Activated T-cell treated with anti-CD3 and anti-CD28 coated beads, Interleukin-2, amount 50 U/mL, for 24 hours (primary cell): ENCODE measurements at regions not wholly inside any gene's neighbourhood (a gene's known extent, or its start where the extent isn't known, plus 50 kb on each side); places are given as distances from the start of the nearest gene placed in this dataset.

ENCODE experiments used
- DNase-seq: peaks from one replicate; pipeline ENCODE4 v3.0.0-alpha.2; 2020
- H3K27ac Mint-ChIP-seq: 2 replicates; pipeline ENCODE4 v1.8.0; 2020; ENCODE audit warnings: mild to moderate bottlenecking, mixed read lengths
- H3K27me3 Mint-ChIP-seq: 2 replicates; pipeline ENCODE4 v1.8.0; 2020; ENCODE audit warnings: mixed read lengths
- H3K36me3 Mint-ChIP-seq: 2 replicates; pipeline ENCODE4 v1.8.0; 2020; ENCODE audit warnings: low read depth, mixed read lengths
- H3K4me1 Mint-ChIP-seq: 2 replicates; pipeline ENCODE4 v1.8.0; 2020; ENCODE audit warnings: low read depth, mixed read lengths
- H3K4me3 Mint-ChIP-seq: 2 replicates; pipeline ENCODE4 v1.8.0; 2020; ENCODE audit warnings: mild to moderate bottlenecking, moderate library complexity, mixed read lengths
- H3K9me3 Mint-ChIP-seq: 2 replicates; pipeline ENCODE4 v1.8.0; 2020; ENCODE audit warnings: mixed read lengths

DNA sequence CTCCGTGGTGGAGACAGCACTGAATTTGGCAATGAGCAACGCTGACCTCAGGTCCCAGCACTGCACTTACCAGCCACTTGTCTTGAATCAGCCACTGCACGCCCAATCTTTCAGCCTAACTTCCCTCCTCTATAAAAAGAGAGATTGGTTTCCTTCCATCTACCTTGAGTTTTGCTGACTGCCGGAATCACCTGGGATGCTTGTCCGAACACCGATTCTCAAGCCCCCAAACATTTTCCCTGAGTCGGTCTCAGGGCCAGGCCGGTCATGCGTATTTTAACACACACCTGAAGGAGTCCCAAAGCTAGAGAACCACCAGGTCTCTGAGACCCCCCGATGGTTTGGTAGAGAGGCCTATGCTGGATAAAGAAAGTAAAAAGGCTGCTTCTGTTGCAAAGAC, 131.5 kb downstream of the SPATA19 start:
- Mint-ChIP-seq H3K27me3 (peaks cover 2% of the 10 kb centered on the region), H3K9me3 (no peaks in the 10 kb centered on the region), H3K36me3 (no peaks in the 10 kb centered on the region), H3K4me1 (no peaks in the 10 kb centered on the region), H3K4me3 (no peak overlapping the region), H3K27ac (no peak overlapping the region)
- no peak for DNase-seq

DNA sequence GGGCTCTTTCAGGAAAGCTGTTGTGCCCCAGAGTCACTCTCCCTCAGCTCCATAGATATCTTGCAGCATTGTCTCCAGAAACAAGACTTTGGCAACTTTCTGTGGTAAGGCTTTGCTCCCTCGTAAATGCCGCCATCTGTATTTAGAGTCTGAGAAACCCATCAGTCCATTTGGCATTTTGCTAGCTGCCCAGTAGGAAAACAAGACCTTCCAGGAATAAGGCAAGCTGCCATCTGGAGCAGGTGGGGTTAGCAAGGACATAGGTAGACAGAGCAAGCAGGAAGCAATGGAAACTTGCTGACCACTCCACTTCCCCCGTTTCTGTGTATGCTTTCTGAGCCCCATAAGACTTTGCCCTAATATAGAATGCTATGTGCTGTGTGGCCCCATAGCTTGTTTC, 131.9 kb downstream of the SPATA19 start:
- Mint-ChIP-seq H3K27ac (no peak overlapping the region), H3K4me1 (no peaks in the 10 kb centered on the region), H3K27me3 (peaks cover 2% of the 10 kb centered on the region), H3K4me3 (no peak overlapping the region), H3K36me3 (no peaks in the 10 kb centered on the region), H3K9me3 (no peaks in the 10 kb centered on the region)
- DNase-seq: no peak

DNA sequence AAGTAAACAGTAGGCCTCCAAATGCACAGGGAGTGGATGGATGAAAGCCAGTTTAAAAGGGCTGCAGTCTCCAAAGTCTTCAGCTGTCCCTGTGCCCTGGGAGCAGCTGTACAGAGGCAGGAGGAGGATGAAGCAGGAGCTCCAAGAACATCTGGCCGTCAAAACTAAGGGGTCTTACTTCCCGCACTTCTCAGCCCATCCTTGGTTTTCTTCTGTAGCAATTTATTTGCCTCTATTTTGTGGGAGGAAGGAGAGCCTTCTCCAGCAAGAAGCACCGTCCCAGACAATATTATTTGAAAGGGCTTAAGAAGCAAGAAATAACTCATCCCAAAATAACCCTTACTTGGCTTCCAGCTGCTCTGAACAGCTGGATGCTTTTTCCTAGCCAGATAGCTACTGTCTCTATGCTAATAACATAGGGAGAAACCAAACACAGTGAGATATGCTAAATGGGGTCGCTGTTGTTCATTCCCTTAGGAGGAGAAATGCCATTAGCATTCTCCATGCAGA, 133.2 kb downstream of the SPATA19 start:
- Mint-ChIP-seq H3K36me3 (no peaks in the 10 kb centered on the region), H3K9me3 (no peaks in the 10 kb centered on the region), H3K4me1 (no peaks in the 10 kb centered on the region), H3K4me3 (no peak overlapping the region), H3K27ac (no peak overlapping the region), H3K27me3 (peaks cover 2% of the 10 kb centered on the region)
- DNase-seq: no peak

DNA sequence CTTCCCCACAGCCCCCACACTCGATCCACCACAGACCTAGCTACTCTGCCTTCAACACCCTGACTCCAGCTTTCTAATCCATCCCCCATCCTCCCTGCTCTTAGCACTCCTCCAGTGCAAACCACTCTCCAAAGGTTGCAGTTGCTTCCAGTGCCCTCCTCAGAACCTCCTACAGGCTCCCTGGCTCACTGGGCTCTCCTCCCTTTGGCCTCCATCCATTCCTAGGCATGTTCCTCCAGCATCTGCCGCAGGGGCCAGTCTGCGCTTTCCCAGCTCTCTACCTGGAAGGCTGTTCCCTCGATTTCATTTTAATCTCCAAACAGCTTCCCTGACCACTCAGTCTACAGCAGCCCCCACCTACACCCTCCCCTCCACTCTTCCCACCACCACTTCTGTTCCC, 133.8 kb downstream of the SPATA19 start:
- no peak for DNase-seq
- no peaks in the 10 kb centered on the region for H3K36me3 Mint-ChIP-seq
- peaks cover 2% of the 10 kb centered on the region for H3K27me3 Mint-ChIP-seq
- H3K4me1 Mint-ChIP-seq: no peaks in the 10 kb centered on the region
- H3K9me3 Mint-ChIP-seq: no peaks in the 10 kb centered on the region
- H3K27ac Mint-ChIP-seq: no peak overlapping the region
- no peak overlapping the region for H3K4me3 Mint-ChIP-seq

DNA sequence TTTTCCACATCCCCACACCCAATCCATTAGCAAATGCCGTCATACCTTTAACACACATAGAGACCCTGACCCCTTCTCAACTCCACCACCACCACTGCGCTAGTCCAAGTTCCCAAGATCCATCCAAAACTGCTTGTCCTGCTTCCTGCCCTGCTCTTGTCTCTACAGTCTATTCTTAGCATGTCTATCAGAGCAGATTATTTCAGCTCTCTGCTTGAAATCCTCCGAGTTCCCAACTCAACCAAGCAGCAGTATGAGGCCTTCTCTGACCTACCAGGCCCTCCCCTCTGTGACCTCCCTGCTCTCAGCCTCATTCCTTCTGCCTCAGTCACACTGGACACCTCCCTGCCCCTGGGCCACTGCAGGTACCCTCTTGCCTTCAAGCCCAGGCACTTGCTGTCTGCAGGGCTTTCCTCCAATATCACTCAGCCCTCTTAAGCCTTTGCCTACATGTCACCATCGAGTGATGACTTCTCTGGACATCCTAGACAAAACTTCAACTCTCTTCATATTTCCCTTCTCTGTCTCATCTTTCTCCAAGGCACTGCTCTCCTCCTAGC, 134.6 kb downstream of the SPATA19 start:
- Mint-ChIP-seq H3K27me3 (peaks cover under 1% of the 10 kb centered on the region), H3K9me3 (no peaks in the 10 kb centered on the region), H3K4me3 (no peak overlapping the region), H3K27ac (no peak overlapping the region), H3K36me3 (no peaks in the 10 kb centered on the region), H3K4me1 (no peaks in the 10 kb centered on the region)
- DNase-seq: no peak

DNA sequence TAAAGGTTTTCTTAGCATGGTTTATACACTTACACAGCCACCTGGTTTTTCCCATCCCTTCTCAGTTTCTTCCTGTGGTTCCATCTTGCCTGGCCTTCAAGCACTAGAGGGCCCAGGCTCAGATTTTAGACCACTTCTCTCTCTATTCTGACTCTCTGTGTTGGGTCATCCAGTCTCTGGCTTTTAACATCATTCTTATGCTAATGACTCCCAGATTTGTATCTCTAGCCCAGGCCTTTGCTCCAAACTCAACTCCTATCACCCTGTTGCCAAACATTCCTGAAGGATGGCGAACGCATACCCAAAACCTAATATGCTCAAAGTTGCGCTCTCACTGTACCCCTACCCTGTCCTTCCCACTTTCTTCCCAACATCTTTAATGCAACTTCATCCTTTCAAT, 135.1 kb downstream of the SPATA19 start:
- H3K9me3 Mint-ChIP-seq: no peaks in the 10 kb centered on the region
- H3K27ac Mint-ChIP-seq: no peak overlapping the region
- H3K27me3 Mint-ChIP-seq: no peaks in the 10 kb centered on the region
- H3K4me3 Mint-ChIP-seq: no peak overlapping the region
- H3K36me3 Mint-ChIP-seq: no peaks in the 10 kb centered on the region
- no peaks in the 10 kb centered on the region for H3K4me1 Mint-ChIP-seq
- DNase-seq: no peak

DNA sequence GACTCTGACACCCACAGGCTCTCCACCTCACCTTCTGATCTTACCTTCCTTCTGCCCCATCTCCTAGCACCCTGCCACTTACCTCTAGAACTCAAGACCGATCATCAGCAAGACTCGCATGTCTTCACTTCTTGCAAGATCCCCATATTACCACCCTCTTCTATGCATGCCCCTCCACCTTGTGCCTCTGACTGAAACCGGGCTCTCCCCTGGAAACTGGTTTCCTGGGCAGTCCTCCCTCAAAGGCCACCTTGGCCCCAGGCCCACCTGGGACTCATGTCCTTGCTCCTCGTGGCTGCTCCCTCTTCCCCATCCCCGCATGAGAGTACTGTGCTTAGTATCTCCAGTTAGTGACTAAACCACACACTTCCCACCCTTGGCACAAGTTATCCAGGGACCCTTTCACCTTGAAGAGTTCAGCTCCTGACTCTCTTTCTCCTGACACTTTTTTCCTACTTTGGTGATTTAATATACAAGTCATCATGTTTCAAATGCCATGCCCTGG, 136.7 kb downstream of the SPATA19 start:
- Mint-ChIP-seq H3K27me3 (peaks cover 9% of the 10 kb centered on the region), H3K4me1 (no peaks in the 10 kb centered on the region), H3K9me3 (no peaks in the 10 kb centered on the region), H3K27ac (no peak overlapping the region), H3K36me3 (no peaks in the 10 kb centered on the region), H3K4me3 (no peak overlapping the region)
- no peak for DNase-seq

DNA sequence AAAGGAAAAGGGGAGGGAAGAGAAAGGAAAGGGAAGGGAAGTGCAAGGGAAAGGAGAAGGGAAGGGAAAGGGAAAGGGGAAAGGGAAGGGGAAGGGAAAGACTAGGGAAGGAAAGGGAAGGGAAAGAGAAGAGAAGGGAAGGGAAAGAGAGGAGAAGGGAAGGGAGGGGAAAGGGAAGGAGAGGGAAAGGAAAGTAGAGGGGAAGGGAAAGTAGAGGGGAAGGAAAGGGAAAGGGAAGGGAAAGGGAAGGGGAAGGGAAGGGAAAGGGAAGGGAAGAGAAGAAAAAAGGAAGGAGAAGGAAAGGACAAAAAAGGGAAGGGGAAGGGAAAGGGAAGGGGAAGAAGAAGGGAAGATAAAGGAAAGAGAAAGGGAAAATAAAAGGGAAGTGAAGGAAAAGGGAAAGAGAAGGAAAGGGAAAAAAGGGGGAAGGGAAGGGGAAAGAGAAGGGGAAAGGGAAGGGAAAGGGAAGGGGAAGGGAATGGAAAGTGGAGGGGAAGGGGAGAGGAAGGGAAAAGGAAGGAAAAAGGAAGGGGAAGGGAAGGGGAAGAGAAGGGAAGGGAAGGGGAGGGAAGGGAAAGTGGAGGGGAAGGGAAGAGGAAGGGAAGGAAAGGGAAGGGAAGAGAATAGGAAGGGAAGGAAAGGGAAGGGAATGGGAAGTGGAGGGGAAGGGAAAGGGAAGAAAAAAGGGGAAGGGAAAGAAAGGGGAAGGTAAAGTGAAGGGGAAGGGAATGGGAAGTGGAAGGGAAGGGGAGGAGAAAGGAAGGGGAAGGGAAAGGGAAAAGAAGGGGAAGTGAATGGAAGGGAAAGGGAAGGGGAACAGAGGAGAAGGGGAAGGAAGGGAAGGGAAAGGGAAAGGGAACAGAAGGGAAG, 138.2 kb downstream of the SPATA19 start:
- no peak overlapping the region for H3K27ac Mint-ChIP-seq
- no peak for DNase-seq
- peaks cover 9% of the 10 kb centered on the region for H3K27me3 Mint-ChIP-seq
- H3K4me3 Mint-ChIP-seq: no peak overlapping the region
- H3K4me1 Mint-ChIP-seq: no peaks in the 10 kb centered on the region
- no peaks in the 10 kb centered on the region for H3K9me3 Mint-ChIP-seq
- no peaks in the 10 kb centered on the region for H3K36me3 Mint-ChIP-seq

DNA sequence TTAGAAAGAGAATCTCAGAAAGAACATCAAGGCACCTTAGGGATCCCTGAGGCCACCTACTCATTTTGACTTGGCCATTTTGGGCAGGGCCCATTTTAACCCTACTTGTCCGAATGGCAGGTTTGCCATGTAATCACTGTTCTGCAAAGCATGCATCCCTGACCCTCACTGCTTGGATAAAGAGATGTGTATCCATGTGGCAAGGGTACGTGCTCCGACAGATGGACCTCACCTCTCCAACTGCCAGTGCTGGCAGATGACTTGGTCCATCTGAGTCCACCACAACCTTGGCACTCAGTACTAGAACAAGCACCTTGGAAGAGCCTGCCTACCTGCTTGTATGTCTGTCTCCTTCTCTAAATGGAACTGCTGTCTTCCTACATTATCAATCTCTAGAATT, 139.4 kb downstream of the SPATA19 start:
- H3K27ac Mint-ChIP-seq: no peak overlapping the region
- H3K9me3 Mint-ChIP-seq: no peaks in the 10 kb centered on the region
- no peak overlapping the region for H3K4me3 Mint-ChIP-seq
- H3K27me3 Mint-ChIP-seq: peaks cover 9% of the 10 kb centered on the region
- no peaks in the 10 kb centered on the region for H3K36me3 Mint-ChIP-seq
- no peaks in the 10 kb centered on the region for H3K4me1 Mint-ChIP-seq
- no peak for DNase-seq

DNA sequence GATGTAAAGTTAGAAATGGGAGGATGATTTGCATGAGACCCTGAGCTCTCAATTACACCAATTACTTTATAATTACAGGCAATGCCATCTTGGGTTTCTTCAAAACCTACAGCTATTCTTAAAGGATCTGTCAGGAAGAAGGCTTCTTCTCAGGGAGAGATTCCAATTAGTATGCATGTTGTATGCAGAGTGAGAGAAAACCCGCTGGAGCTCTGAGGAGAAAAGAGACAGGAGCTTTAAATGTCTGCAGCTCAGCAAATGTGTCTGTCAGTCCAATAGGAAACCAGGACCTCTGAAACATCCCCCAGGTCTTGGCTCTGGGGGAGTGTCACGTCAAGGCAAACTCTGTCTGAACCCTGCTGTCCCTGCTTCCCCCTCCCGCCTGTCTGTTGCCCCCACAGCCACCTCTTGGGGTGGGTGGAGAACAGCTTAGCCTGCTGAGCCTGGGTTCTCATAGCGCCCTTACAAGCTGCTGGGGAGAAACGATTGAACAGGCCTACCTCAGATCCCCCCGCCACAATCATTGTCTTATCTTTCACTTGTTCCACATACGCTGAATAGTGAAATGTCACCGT, 140.2 kb downstream of the SPATA19 start:
- Mint-ChIP-seq H3K4me3 (no peak overlapping the region), H3K27ac (no peak overlapping the region), H3K9me3 (no peaks in the 10 kb centered on the region), H3K36me3 (no peaks in the 10 kb centered on the region), H3K27me3 (peaks cover 9% of the 10 kb centered on the region), H3K4me1 (no peaks in the 10 kb centered on the region)
- no peak for DNase-seq

DNA sequence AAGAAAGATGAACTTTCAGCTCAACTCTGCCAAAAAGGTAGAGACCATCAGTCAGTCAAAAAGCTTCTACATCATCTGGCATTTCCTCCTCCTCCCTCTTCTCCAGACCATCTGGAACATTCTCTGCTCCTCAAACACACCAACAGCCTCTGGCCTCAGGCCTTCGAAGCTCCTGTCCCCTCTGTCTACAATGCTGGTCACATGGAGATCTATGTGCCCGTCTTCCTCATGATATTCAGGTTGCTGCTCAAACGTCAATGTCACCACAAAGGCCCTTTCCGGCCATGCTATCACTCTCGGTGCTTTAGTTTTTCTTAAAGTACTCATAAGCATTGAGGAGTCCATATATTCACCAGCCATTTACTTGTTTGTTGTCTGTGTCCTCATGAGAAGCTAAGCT, 146.2 kb downstream of the SPATA19 start:
- no peak overlapping the region for H3K4me3 Mint-ChIP-seq
- no peaks in the 10 kb centered on the region for H3K36me3 Mint-ChIP-seq
- H3K4me1 Mint-ChIP-seq: no peaks in the 10 kb centered on the region
- H3K27ac Mint-ChIP-seq: no peak overlapping the region
- no peaks in the 10 kb centered on the region for H3K9me3 Mint-ChIP-seq
- peaks cover 2% of the 10 kb centered on the region for H3K27me3 Mint-ChIP-seq
- DNase-seq: no peak

DNA sequence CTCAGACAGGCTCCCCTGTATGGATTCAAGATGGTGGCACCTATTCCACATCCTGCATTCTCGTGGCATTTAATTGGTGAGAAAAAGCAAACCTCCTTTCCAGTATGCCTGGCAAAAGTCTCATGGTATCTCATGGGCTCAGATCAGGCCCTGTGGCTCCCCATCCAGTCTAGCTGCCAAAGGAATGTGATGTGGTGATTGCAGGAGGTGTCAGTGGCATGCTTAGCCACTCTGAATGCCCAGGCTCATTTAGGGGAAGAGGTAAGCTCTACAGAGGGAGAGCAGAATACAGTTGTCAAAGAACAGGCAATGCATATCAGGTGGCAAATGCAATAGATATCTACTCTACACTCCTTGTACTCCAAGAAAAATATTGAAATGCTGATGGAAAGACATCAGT, 146.7 kb downstream of the SPATA19 start:
- Mint-ChIP-seq H3K27ac (no peak overlapping the region), H3K4me3 (no peak overlapping the region), H3K27me3 (no peaks in the 10 kb centered on the region), H3K4me1 (no peaks in the 10 kb centered on the region), H3K9me3 (no peaks in the 10 kb centered on the region), H3K36me3 (no peaks in the 10 kb centered on the region)
- DNase-seq: no peak

DNA sequence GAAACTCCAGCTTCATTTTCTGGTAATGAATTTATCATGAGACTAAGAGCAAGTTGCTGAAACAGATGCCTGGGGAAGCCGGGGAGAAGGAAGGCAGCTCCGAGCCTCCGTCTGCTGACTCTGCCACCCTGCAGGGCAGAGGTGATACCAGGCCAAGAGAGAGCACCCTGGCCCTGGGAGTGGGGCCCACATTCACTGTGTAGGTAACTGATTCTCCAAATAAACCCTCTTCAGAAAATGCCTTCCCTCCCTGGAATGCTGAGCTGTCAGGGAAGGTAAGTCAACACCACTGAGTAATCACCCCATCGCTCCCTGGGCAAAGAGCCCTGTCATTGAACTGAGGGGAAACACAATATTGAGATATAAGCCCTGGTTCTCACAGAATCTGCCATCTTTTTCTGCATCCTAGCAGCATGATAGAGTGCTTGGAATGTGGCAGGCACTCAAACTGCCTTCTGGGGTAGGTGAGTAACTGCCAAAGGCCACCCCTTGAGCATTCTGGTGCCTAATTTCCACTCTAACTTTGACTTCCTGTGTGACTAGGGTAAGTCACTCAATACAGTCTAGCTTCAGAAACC, 147.6 kb downstream of the SPATA19 start:
- H3K36me3 Mint-ChIP-seq: no peaks in the 10 kb centered on the region
- no peaks in the 10 kb centered on the region for H3K4me1 Mint-ChIP-seq
- DNase-seq: no peak
- no peaks in the 10 kb centered on the region for H3K9me3 Mint-ChIP-seq
- H3K27ac Mint-ChIP-seq: no peak overlapping the region
- no peaks in the 10 kb centered on the region for H3K27me3 Mint-ChIP-seq
- H3K4me3 Mint-ChIP-seq: no peak overlapping the region

DNA sequence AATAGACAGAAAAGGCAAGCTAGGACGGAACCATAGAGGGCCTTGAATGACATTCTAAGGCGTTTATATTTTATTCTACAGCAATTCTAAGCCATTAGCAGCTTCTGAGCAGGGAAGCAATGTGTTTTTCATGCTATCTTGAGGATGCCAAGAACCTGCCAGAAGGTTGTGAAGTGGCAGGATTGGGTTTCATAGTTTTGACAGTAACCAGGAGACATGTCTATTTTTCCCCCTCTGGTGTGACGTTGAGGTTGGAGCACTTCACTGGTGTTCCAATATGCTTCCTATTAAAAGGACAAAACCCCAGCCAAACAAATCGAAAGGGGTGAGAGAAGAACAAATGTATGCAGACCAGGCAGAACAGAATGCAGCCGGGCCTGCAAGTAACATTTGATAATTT, 148.2 kb downstream of the SPATA19 start:
- no peak overlapping the region for H3K27ac Mint-ChIP-seq
- no peaks in the 10 kb centered on the region for H3K4me1 Mint-ChIP-seq
- no peak for DNase-seq

DNA sequence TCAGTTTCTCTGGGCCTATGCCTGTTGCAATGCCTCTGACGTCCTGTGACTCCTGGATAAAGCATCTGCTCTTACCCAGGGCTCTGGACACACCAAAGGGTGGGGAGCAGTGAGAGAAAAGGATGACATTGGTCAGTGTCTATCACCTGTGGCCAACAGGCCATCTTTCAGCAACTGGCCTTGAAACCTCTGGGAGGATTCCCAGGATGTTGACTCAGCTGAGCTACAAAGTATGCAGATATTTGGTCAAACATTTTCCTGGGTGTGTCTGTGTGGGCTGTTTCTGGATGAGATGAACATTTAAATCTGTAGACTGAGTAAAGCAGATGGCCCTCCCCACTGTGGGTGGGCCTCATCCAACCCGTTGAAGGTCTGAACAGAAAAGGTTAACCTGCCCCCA, 149.9 kb downstream of the SPATA19 start:
- Mint-ChIP-seq H3K9me3 (no peaks in the 10 kb centered on the region), H3K27me3 (no peaks in the 10 kb centered on the region), H3K36me3 (no peaks in the 10 kb centered on the region), H3K4me3 (no peak overlapping the region), H3K4me1 (no peaks in the 10 kb centered on the region), H3K27ac (no peak overlapping the region)
- DNase-seq: no peak

More for the DNA sequence above, 148.2 kb downstream of the SPATA19 start:
- H3K4me3 Mint-ChIP-seq: no peak overlapping the region
- no peaks in the 10 kb centered on the region for H3K9me3 Mint-ChIP-seq
- H3K27me3 Mint-ChIP-seq: no peaks in the 10 kb centered on the region
- no peaks in the 10 kb centered on the region for H3K36me3 Mint-ChIP-seq
